SK-N-SH treated with all-trans-retinoic acid at 6 μM for 48 hours (cell line): ENCODE measurements at regions not wholly inside any gene's neighbourhood (a gene's known extent, or its start where the extent isn't known, plus 50 kb on each side); places are given as distances from the start of the nearest gene placed in this dataset.

ENCODE experiments used
- BACH2 ChIP-seq: fragments of 250-450 bp; sonication (Bioruptor Pico); IDR thresholded peaks from 2 replicates; pipeline ENCODE4 v1.9.0; 2021; ENCODE audit warnings: mild to moderate bottlenecking, borderline replicate concordance
- CSDC2 ChIP-seq: fragments of 250-450 bp; sonication (Bioruptor Pico); IDR thresholded peaks from 2 replicates; pipeline ENCODE4 v1.5.0; 2020; ENCODE audit warnings: mild to moderate bottlenecking, moderate library complexity
- GLIS3 ChIP-seq: fragments of 250-450 bp; sonication (Bioruptor Pico); IDR thresholded peaks from 2 replicates; pipeline ENCODE4 v1.5.0; 2020; ENCODE audit warnings: mild to moderate bottlenecking, moderate library complexity

DNA sequence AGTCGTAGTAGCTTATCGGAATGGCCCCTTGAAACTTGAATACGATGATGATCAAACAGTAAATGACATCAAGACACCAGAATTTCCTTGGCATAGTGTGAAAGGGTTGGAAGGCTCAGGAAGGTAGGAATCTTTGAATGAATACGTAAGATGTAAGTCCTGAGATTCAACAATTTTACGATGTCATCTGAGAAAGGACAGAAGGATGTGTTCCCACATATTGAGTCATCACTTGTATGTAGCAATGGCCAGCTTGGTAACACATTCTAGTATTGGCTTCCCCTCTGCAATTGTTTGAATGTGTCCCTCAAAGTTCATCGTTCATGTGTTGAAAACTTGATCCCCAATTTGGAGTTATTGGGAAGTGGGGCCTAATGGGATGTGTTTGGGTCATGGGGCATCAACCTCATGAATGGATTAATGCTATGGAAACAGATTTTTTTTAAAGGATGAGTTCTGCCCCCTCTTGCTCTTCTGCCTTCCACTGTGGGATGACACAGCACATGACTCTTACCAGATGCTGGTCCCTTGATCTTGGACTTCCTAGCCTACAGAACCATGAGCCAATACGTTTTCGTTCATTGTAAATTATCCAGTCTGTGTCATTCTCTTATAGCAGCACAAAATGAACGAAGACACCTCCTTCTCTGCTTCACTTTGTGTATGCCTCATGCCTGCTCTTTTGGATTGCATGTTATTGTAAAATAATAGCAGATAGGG, 284.6 kb downstream of the BCAT1 start:
- no peak for TF ChIP-seq CSDC2
- no peak for TF ChIP-seq GLIS3 (CRISPR knock-in tag)
- TF ChIP-seq BACH2 = no peak
